HFFc6 (cell line): ENCODE measurements at regions not wholly inside any gene's neighbourhood (a gene's known extent, or its start where the extent isn't known, plus 50 kb on each side); places are given as distances from the start of the nearest gene placed in this dataset.

Source experiments
- DNase-seq: peaks from one replicate; pipeline ENCODE4 v3.0.0-alpha.2; 2018
- H3K27ac Mint-ChIP-seq: 2 replicates; pipeline ENCODE4 v1.8.0; 2020; ENCODE audit warnings: mild to moderate bottlenecking, mixed read lengths
- H3K27me3 Mint-ChIP-seq: 2 replicates; pipeline ENCODE4 v1.8.0; 2021; ENCODE audit warnings: mild to moderate bottlenecking, moderate library complexity, mixed read lengths; ENCODE audit not compliant: insufficient read depth
- H3K36me3 Mint-ChIP-seq: 2 replicates; pipeline ENCODE4 v1.8.0; 2021; ENCODE audit warnings: low read depth, mixed read lengths
- H3K4me1 Mint-ChIP-seq: 2 replicates; pipeline ENCODE4 v1.8.0; 2020; ENCODE audit warnings: low read depth, mixed read lengths
- H3K4me3 Mint-ChIP-seq: 2 replicates; pipeline ENCODE4 v1.8.0; 2020; ENCODE audit warnings: mild to moderate bottlenecking, moderate library complexity, mixed read lengths
- H3K9me3 Mint-ChIP-seq: 2 replicates; pipeline ENCODE4 v1.8.0; 2020; ENCODE audit warnings: mild to moderate bottlenecking, mixed read lengths
- TF ChIP-seq, protein P1 (sequence below): fragments of 200-600 bp; sonication (generic); IDR thresholded peaks from 2 replicates; pipeline ENCODE4 v1.5.0; 2021; ENCODE audit warnings: antibody characterized with exemption, mild to moderate bottlenecking

DNA sequence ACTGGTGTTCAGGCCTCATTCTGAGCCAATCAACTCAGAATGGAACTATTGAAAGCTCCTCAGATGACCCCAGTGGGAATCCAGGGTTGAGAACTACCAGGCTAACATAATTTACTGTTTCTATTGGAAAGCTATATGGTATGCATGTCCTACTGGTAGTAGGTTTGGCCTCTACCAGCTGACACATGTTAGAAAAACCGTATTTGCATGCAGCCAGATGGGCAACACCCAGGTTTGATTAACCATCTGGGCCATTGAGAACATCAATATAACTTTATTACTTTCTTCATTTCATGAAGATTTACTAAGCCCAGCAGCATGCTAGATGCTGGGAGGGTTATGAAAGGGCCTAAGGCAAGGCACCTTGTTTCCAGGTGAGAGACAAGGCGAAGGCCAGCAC, 181.4 kb upstream of the PARP11 start:
- no peaks in the 10 kb centered on the region for H3K4me1 Mint-ChIP-seq
- DNase-seq = no peak
- H3K27ac Mint-ChIP-seq = no peak overlapping the region
- H3K36me3 Mint-ChIP-seq = no peaks in the 10 kb centered on the region
- peaks cover 22% of the 10 kb centered on the region for H3K27me3 Mint-ChIP-seq
- H3K9me3 Mint-ChIP-seq = no peaks in the 10 kb centered on the region
- H3K4me3 Mint-ChIP-seq = no peak overlapping the region
- TF ChIP-seq, protein P1, sequence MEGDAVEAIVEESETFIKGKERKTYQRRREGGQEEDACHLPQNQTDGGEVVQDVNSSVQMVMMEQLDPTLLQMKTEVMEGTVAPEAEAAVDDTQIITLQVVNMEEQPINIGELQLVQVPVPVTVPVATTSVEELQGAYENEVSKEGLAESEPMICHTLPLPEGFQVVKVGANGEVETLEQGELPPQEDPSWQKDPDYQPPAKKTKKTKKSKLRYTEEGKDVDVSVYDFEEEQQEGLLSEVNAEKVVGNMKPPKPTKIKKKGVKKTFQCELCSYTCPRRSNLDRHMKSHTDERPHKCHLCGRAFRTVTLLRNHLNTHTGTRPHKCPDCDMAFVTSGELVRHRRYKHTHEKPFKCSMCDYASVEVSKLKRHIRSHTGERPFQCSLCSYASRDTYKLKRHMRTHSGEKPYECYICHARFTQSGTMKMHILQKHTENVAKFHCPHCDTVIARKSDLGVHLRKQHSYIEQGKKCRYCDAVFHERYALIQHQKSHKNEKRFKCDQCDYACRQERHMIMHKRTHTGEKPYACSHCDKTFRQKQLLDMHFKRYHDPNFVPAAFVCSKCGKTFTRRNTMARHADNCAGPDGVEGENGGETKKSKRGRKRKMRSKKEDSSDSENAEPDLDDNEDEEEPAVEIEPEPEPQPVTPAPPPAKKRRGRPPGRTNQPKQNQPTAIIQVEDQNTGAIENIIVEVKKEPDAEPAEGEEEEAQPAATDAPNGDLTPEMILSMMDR = no peak

DNA sequence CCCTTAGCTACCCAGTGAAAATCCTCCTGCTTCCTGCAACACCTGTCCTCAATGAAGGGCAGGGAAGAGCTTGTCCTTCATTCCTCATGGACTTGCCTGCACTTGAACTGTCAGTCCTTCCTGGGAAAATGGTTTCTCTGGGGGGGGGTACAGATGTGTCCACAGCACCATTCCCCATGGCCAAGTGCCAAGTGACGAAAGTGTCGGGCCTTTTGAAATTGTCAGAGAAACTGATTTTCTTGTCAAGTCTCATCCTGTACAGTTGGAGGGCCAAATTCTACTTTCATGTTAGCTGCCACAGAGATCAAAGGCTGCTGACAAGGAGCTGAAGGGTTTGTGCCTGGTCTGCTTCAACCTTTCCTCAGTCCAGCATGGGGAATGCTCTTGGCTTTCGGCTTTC, 179.5 kb upstream of the PARP11 start:
- H3K36me3 Mint-ChIP-seq = no peaks in the 10 kb centered on the region
- peaks cover 21% of the 10 kb centered on the region for H3K27me3 Mint-ChIP-seq
- H3K27ac Mint-ChIP-seq = no peak overlapping the region
- TF ChIP-seq, protein P1 = no peak
- DNase-seq = no peak
- no peaks in the 10 kb centered on the region for H3K9me3 Mint-ChIP-seq
- no peaks in the 10 kb centered on the region for H3K4me1 Mint-ChIP-seq
- no peak overlapping the region for H3K4me3 Mint-ChIP-seq

DNA sequence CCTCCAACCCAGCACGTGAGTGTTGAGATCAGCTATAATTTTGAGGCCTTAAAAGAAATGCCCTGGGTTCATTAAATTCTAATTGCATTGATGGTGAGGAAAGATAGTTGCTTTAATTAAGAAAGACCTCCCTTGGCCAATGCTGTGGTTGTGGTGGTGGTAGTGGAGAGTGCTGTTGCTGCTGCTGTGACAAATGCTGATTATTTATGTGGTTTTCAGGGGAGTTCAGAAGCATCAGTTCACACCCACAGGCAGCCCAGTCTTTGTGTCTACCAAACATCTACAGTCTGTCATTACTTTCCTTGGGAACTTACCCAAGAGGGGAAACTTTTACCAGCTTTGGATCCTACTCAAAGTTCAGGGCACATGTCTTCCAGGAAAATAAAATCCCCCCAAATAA, 178.4 kb upstream of the PARP11 start:
- peaks cover 24% of the 10 kb centered on the region for H3K27me3 Mint-ChIP-seq
- no peaks in the 10 kb centered on the region for H3K9me3 Mint-ChIP-seq
- DNase-seq = no peak
- H3K36me3 Mint-ChIP-seq = no peaks in the 10 kb centered on the region
- no peak overlapping the region for H3K27ac Mint-ChIP-seq
- H3K4me1 Mint-ChIP-seq = no peaks in the 10 kb centered on the region
- TF ChIP-seq, protein P1 = no peak
- H3K4me3 Mint-ChIP-seq = no peak overlapping the region

DNA sequence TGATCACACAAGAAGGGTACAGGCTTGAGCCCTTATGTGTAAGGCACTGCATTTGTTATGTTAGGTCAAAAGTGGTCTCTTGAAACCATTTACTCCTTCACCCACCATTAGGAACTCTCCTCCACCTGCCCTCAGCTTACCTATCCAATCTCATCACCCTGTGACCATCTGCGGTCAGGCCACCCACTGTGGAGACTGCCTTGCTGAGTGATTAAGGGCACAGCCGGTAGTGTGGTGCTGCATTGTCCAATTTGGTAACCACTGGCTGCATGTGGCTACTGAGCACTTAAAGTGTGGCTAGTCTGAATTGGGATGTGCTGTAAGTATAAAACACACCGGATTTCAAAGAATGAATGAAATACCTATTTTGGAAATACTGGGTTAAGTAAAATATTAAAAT, 177.1 kb upstream of the PARP11 start:
- TF ChIP-seq, protein P1 = no peak
- no peak overlapping the region for H3K27ac Mint-ChIP-seq
- no peak for DNase-seq
- no peaks in the 10 kb centered on the region for H3K36me3 Mint-ChIP-seq
- peaks cover 26% of the 10 kb centered on the region for H3K27me3 Mint-ChIP-seq
- no peaks in the 10 kb centered on the region for H3K9me3 Mint-ChIP-seq
- no peak overlapping the region for H3K4me3 Mint-ChIP-seq
- no peaks in the 10 kb centered on the region for H3K4me1 Mint-ChIP-seq

DNA sequence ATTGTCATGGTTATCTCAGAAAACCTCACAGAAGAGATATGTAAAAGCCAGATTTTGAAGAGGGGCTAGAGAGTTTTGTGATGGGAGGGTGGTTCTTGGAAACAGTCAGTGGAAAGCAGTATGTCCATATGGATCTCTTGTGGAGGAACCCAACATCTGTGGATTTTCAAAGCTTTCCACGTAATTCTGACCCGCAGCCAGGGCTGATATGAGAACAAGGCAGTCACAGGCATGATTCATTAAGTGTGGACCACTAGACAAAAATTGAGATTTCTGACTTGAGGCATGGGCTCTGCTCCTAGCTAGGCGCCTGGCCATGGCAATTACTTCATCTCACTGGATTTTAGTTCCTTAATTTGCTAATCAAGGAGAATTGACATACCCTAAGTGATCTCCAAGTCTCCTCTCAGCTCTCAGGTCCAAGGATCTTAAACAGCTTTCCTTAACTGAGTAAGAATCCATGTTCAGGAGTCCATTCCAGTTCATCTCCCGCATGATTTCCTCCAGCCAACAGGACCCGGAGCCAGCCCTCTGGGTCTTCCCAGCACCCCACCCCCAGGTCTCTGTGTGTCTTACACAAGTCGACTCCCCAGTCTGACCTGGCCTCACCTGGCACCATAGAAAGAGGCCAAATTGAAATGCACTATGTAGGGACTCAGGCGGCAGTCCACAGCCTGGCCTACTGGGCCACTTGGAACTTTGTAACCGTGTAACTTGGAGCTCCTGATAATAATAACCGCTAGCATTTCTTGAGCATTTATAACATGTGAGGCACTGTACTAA, 176.3 kb upstream of the PARP11 start:
- TF ChIP-seq, protein P1 = no peak
- Mint-ChIP-seq H3K27me3 (peaks cover 21% of the 10 kb centered on the region), H3K4me3 (no peak overlapping the region), H3K4me1 (no peaks in the 10 kb centered on the region), H3K27ac (no peak overlapping the region), H3K9me3 (no peaks in the 10 kb centered on the region), H3K36me3 (no peaks in the 10 kb centered on the region)
- DNase-seq = no peak
